ENCODE measurements at regions not wholly inside any gene's neighbourhood (a gene's known extent, or its start where the extent isn't known, plus 50 kb on each side); places are given as distances from the start of the nearest gene placed in this dataset.
"Not testable (repeated sequence)": the region's sequence is repeated elsewhere in the genome, so short reads cannot be mapped to it uniquely, and the experiment has no call there.

DNA sequence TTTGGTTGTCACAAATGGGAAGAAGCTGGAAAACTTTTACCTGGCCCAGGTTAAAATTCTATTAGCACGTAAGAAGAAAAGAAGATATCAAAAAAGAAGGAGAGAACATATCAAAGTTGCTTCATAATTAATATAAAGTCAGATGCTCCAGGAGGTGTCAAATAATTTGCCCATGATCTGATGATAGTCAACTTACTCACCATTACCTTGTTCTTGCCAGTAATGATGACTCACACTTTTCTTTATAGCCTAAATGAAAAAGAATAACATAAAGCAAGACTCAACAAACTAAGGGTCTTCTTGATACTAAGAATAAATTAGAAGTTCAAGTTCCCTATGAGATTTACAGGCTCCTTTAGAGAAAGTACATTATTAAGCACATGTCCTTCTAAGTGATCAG lies 580.4 kb downstream of the TTLL7 start:
- TF ChIP-seq, protein P1, sequence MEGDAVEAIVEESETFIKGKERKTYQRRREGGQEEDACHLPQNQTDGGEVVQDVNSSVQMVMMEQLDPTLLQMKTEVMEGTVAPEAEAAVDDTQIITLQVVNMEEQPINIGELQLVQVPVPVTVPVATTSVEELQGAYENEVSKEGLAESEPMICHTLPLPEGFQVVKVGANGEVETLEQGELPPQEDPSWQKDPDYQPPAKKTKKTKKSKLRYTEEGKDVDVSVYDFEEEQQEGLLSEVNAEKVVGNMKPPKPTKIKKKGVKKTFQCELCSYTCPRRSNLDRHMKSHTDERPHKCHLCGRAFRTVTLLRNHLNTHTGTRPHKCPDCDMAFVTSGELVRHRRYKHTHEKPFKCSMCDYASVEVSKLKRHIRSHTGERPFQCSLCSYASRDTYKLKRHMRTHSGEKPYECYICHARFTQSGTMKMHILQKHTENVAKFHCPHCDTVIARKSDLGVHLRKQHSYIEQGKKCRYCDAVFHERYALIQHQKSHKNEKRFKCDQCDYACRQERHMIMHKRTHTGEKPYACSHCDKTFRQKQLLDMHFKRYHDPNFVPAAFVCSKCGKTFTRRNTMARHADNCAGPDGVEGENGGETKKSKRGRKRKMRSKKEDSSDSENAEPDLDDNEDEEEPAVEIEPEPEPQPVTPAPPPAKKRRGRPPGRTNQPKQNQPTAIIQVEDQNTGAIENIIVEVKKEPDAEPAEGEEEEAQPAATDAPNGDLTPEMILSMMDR (IDR thresholded peaks at IDR 0.05): no peak
- H3K36me3 ChIP-seq: no peaks in the 10 kb centered on the region
- no peak for ATAC-seq (ENCODE audit: insufficient number of reproducible peaks, low FRiP score, low read depth)
- no peaks in the 10 kb centered on the region for H3K4me1 ChIP-seq (ENCODE audit: control insufficient read depth in 1 of 2, low read depth in 2 of 2)
- DNase-seq (ENCODE audit: low spot score): no peak
- no peaks in the 10 kb centered on the region for H3K27me3 ChIP-seq (replicated peaks; ENCODE audit: insufficient read depth)
- H3K9me3 ChIP-seq: no peaks in the 10 kb centered on the region
- H3K27ac ChIP-seq: no peak overlapping the region
- no peak overlapping the region for H3K4me3 ChIP-seq

DNA sequence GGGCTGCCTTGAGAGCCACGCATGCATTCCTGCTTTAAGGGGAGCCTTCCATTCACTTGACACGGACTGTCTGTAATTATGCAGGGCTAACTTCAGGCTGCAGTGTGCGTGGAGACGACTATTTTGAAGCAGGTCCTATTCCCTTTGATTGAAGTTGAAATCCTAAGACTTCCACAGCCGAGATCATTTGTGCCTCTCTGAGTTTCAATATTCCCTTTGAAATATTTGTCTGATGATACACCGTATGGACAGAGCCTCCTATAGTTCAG lies 585.2 kb downstream of the TTLL7 start:
- H3K4me3 ChIP-seq; DNase-seq (ENCODE audit: low spot score); H3K27ac ChIP-seq; H3K4me1 ChIP-seq (ENCODE audit: control insufficient read depth in 1 of 2, low read depth in 2 of 2); H3K9me3 ChIP-seq; H3K36me3 ChIP-seq; H3K27me3 ChIP-seq (replicated peaks; ENCODE audit: insufficient read depth); ATAC-seq (ENCODE audit: insufficient number of reproducible peaks, low FRiP score, low read depth): not testable (repeated sequence)

DNA sequence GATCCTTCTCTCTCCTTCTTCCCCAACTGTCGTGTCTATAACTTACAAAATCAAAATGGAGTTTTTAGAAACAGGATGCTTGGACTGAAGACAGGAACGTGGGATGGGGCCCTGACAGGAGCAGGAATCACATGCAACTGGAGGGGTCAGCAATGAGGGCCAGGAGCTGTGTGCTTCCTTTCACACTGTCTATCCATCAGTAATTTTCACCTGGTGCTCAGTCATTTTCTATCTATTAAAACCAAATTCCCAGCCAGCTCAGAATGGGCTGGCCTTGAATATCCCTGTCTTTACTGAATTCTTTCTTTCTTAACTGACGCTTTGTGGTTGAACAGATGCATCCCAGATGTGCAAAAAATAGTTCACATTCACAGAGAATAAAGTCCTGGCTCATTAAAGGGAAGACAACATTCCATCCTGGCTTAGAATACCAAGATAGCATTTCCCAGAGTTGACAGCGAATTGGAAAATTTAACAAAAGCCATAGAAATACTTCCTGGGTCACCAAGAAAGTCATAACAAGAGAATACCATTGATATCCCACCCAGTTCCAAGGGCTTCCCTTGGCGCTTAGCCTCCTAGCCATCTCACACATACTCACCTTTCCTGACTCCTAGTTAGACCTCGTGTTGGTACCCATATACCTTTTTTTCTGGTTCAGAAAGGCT lies 588.1 kb downstream of the TTLL7 start:
- ATAC-seq (ENCODE audit: insufficient number of reproducible peaks, low FRiP score, low read depth): not testable (repeated sequence)

DNA sequence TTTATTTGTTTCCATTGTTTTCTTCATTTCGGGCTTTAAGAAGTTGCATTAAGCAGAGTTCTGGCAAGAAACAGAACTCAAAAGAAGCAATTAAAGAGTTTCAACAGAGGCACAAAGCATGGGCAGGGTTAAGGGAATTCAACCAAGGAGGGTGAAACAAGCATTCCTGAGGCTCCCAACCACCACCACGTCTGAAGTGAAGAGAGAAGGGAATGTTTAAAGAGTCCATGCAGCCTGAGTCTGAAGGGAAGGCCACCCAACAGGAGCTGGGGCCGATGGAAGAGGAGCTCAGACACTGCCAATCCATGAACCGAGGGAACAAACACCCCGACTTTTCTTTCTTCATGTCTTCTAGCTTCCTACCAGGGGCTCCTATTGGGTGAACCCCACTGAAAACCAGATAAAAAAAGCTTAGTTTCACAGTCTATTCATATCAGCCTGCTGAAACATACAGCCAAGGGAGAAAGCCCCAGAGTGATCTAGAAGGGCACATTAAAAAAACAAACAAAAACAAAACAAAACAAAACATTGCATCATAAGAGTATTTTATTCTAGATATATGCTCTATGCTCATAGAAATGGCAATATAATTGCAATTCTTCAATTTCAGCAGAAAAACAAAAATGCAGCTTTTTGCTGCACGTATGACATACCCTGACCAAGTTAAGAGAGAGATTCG lies 592.1 kb downstream of the TTLL7 start:
- H3K9me3 ChIP-seq; H3K4me1 ChIP-seq (ENCODE audit: control insufficient read depth in 1 of 2, low read depth in 2 of 2); H3K4me3 ChIP-seq; H3K27me3 ChIP-seq (replicated peaks; ENCODE audit: insufficient read depth); H3K27ac ChIP-seq; DNase-seq (ENCODE audit: low spot score); ATAC-seq (ENCODE audit: insufficient number of reproducible peaks, low FRiP score, low read depth); H3K36me3 ChIP-seq: not testable (repeated sequence)

More for the DNA sequence above, 588.1 kb downstream of the TTLL7 start:
- H3K4me1 ChIP-seq (ENCODE audit: control insufficient read depth in 1 of 2, low read depth in 2 of 2); H3K4me3 ChIP-seq; H3K36me3 ChIP-seq; H3K27me3 ChIP-seq (replicated peaks; ENCODE audit: insufficient read depth); H3K27ac ChIP-seq; H3K9me3 ChIP-seq; DNase-seq (ENCODE audit: low spot score): not testable (repeated sequence)

DNA sequence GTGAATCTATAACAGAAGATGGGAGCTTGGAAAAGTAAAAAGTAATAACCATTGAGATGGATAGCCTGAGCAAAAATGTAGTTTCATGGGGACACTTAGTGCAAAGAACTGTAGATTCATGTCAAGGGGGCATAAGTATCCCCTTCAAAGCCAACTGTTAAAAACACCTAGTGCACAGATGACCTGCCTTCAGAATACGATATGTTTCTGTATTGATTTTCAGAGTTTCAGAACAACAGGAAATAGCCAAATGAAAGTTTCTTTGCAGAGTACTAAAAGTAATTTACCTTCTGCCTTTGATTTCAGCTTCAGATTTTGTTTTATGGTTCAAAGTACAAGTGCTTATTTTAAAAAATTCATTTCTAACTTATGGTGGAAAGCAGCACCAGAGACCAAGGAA lies 593.1 kb downstream of the TTLL7 start:
- H3K36me3 ChIP-seq; H3K27me3 ChIP-seq (replicated peaks; ENCODE audit: insufficient read depth); H3K9me3 ChIP-seq; H3K4me3 ChIP-seq; H3K27ac ChIP-seq; DNase-seq (ENCODE audit: low spot score); ATAC-seq (ENCODE audit: insufficient number of reproducible peaks, low FRiP score, low read depth); H3K4me1 ChIP-seq (ENCODE audit: control insufficient read depth in 1 of 2, low read depth in 2 of 2): not testable (repeated sequence)

DNA sequence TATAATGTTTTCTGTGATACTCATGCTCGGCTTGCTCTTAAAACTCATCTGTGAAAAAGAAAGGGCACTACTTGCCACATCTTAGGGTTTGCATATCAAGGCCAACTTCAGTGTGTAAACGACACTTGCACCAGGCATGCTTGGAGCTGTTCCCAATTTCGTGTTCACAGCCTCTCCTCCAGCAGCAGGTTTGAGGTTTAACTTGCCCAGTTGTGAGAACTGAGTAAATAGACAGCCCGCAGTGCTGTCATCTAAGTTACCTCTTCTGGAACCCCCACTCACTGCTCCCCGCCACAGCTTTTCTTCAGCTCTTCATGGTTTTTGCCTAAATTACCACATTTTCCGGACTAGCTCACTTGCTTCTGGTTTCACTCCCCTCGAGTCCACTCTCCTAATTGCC lies 595.4 kb downstream of the TTLL7 start:
- not testable (repeated sequence) for H3K27ac ChIP-seq; H3K9me3 ChIP-seq; H3K36me3 ChIP-seq; H3K4me1 ChIP-seq (ENCODE audit: control insufficient read depth in 1 of 2, low read depth in 2 of 2); H3K27me3 ChIP-seq (replicated peaks; ENCODE audit: insufficient read depth); DNase-seq (ENCODE audit: low spot score); H3K4me3 ChIP-seq; ATAC-seq (ENCODE audit: insufficient number of reproducible peaks, low FRiP score, low read depth)

DNA sequence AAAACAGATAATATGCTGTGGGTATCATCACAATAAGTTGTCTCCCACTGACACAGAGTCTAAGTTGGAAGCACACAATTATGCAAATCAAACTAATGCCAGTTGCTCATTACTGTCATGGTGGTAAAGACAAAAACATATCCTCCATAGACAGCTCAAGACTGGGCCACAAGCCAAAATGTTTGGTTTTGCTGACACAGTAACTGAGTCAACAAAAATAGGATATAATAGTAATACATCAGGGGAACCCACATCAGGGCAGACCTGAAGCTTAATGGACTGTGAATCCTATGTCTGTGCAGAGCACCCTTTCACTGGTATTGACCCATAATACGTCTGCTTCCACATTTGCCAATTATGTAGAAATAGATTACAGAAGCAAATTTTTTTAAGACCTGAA lies 597.8 kb downstream of the TTLL7 start:
- H3K4me3 ChIP-seq; H3K4me1 ChIP-seq (ENCODE audit: control insufficient read depth in 1 of 2, low read depth in 2 of 2); H3K27me3 ChIP-seq (replicated peaks; ENCODE audit: insufficient read depth); H3K9me3 ChIP-seq; ATAC-seq (ENCODE audit: insufficient number of reproducible peaks, low FRiP score, low read depth); H3K36me3 ChIP-seq; H3K27ac ChIP-seq; DNase-seq (ENCODE audit: low spot score): not testable (repeated sequence)

DNA sequence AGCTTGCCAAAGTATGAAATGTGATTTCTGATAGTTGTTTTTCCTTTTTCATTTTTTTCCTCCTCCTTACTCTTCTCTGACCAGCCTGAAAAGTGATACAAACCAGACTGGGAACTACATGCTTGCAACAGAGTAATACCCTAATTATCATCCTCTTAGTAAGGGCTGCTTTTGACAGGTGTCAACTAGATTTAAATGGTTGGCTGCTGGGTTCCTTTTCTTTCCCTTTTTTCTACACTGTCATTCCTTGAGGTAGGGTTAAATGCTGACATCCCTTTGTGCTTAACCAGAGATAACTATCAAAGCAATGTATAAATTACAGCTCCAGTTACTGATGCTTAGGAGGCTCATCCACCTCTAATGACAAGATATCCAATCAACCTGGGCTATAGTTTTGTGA lies 598.8 kb downstream of the TTLL7 start:
- not testable (repeated sequence) for ATAC-seq (ENCODE audit: insufficient number of reproducible peaks, low FRiP score, low read depth); H3K27ac ChIP-seq; DNase-seq (ENCODE audit: low spot score); H3K9me3 ChIP-seq; H3K4me1 ChIP-seq (ENCODE audit: control insufficient read depth in 1 of 2, low read depth in 2 of 2); H3K27me3 ChIP-seq (replicated peaks; ENCODE audit: insufficient read depth); H3K36me3 ChIP-seq; H3K4me3 ChIP-seq

DNA sequence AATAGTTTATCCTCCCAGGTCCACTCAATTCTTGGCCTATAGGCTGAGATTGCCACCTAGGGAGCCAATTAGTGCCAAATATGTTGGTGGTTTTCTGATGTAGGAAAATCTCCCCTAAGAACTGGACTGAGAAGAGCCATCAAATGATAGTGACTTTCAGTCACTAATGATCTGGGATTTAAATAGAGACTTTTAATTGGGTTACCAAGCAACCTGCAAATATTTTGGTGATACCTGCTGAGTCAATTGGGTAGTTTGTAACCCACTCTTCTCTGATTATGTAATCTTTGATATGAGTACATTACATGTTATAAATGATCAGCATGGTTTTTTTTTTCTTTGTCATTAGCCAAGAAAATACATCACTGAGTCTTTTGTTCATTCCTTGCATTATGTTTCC lies 600.8 kb downstream of the TTLL7 start:
- ATAC-seq (ENCODE audit: insufficient number of reproducible peaks, low FRiP score, low read depth); H3K9me3 ChIP-seq; H3K27me3 ChIP-seq (replicated peaks; ENCODE audit: insufficient read depth); H3K36me3 ChIP-seq; H3K4me3 ChIP-seq; DNase-seq (ENCODE audit: low spot score); H3K27ac ChIP-seq; H3K4me1 ChIP-seq (ENCODE audit: control insufficient read depth in 1 of 2, low read depth in 2 of 2): not testable (repeated sequence)

DNA sequence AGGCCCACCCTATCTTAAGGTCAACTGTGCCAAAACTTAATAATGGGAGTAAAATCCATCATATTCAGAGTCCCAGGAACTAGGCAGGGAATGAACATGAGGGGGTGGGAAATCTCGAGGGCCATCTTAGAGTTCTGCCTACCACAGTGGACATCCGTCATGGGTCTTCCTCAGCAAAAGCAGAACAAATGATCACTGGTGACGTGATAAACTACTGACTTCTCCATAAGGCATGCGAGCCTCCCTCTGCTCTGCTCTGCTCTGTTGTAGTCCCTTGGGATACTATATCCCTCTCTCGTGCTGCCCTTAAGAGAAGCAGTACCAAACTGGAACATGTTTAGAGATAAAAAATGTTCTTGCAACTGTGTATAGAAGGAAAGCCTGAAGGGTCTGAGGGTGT lies 603.8 kb downstream of the TTLL7 start:
- not testable (repeated sequence) for H3K4me1 ChIP-seq (ENCODE audit: control insufficient read depth in 1 of 2, low read depth in 2 of 2); H3K36me3 ChIP-seq; H3K9me3 ChIP-seq; DNase-seq (ENCODE audit: low spot score); ATAC-seq (ENCODE audit: insufficient number of reproducible peaks, low FRiP score, low read depth); H3K27ac ChIP-seq; H3K27me3 ChIP-seq (replicated peaks; ENCODE audit: insufficient read depth); H3K4me3 ChIP-seq

DNA sequence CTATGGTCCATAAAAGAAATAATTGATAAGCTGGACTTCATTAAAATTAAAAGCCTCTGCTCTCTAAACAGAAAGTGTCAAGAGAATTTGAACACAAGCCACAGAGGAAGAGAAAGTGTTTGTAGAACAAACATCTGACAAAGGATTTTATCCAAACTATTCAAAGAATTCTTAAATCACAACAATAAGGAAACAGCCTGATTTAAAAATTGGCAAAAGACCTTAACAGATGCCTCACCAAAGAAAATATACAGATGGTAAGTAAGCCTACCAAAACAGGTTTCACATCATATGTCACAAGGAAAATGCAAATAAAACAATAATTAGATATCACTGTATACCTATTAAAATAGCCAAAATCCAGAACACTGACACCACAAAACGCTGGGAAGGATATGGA lies 612.0 kb downstream of the TTLL7 start:
- not testable (repeated sequence) for H3K36me3 ChIP-seq; H3K4me3 ChIP-seq; DNase-seq (ENCODE audit: low spot score); H3K27me3 ChIP-seq (replicated peaks; ENCODE audit: insufficient read depth); H3K4me1 ChIP-seq (ENCODE audit: control insufficient read depth in 1 of 2, low read depth in 2 of 2); H3K9me3 ChIP-seq; H3K27ac ChIP-seq; ATAC-seq (ENCODE audit: insufficient number of reproducible peaks, low FRiP score, low read depth)

DNA sequence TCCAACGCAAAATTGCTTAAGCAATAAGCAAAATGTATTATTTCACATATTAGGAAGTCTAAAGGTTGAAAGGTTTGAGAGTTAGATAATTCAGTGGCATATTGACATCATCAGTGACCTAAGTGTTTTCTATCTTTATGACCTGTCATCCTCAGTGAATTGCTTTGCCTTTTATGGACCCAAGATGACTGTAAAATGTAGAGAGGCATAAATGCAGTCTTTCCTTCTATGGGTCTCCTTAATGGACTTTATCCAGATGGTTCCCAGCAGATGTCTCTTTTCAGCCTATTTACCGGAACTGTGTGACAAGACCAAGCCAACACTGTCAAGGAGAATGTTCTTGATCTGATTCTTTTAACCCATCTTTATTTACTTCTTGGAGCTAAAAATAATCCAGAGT lies 615.8 kb downstream of the TTLL7 start:
- not testable (repeated sequence) for H3K4me3 ChIP-seq, H3K27ac ChIP-seq

More for the DNA sequence above, 615.8 kb downstream of the TTLL7 start:
- not testable (repeated sequence) for H3K36me3 ChIP-seq; H3K4me1 ChIP-seq (ENCODE audit: control insufficient read depth in 1 of 2, low read depth in 2 of 2); H3K27me3 ChIP-seq (replicated peaks; ENCODE audit: insufficient read depth); H3K9me3 ChIP-seq; ATAC-seq (ENCODE audit: insufficient number of reproducible peaks, low FRiP score, low read depth); DNase-seq (ENCODE audit: low spot score)

Measured in thoracic aorta (tissue), 2 donors.